UCSD-AML1 (cell line): ENCODE measurements at regions not wholly inside any gene's neighbourhood (a gene's known extent, or its start where the extent isn't known, plus 50 kb on each side); places are given as distances from the start of the nearest gene placed in this dataset.

Source experiments
- DNase-seq: peaks from one replicate; lab custom pipeline; 2025; ENCODE audit not compliant: unreplicated experiment; lab: John Stamatoyannopoulos, UW

- DNase-seq = no peak
Observed at GRCh38 chr3:175902226-175902625, 1043.1 kb downstream of the NAALADL2 start.

- no peak for DNase-seq
Observed at GRCh38 chr3:175898194-175898593, 1039.1 kb downstream of the NAALADL2 start.

GRCh38 chr3:175896655-175897054 lies 1037.5 kb downstream of the NAALADL2 start:
- DNase-seq = no peak

GRCh38 chr3:175895731-175896130 lies 1036.6 kb downstream of the NAALADL2 start:
- DNase-seq = no peak

- no peak for DNase-seq
Observed at GRCh38 chr3:175893566-175893965, 1034.4 kb downstream of the NAALADL2 start.

- no peak for DNase-seq
Observed at GRCh38 chr3:175890066-175890465, 1030.9 kb downstream of the NAALADL2 start.

- no peak for DNase-seq
Observed at GRCh38 chr3:175885231-175885766, 1026.2 kb downstream of the NAALADL2 start.

- DNase-seq = no peak
Observed at GRCh38 chr3:175879417-175879816, 1020.3 kb downstream of the NAALADL2 start.

- no peak for DNase-seq
Observed at GRCh38 chr3:175869404-175869803, 1010.3 kb downstream of the NAALADL2 start.

GRCh38 chr3:175868626-175869025 lies 1009.5 kb downstream of the NAALADL2 start:
- no peak for DNase-seq

GRCh38 chr3:175865724-175866123 lies 1006.6 kb downstream of the NAALADL2 start:
- no peak for DNase-seq

GRCh38 chr3:175861916-175862315 lies 1002.8 kb downstream of the NAALADL2 start:
- DNase-seq = no peak
